HG03139 (cell line): ENCODE measurements at regions not wholly inside any gene's neighbourhood (a gene's known extent, or its start where the extent isn't known, plus 50 kb on each side); places are given as distances from the start of the nearest gene placed in this dataset.
"Not testable (repeated sequence)": the region's sequence is repeated elsewhere in the genome, so short reads cannot be mapped to it uniquely, and the experiment has no call there.

Experiments
- ATAC-seq: cut with Tn5 transposase; IDR thresholded peaks from one replicate; pipeline ENCODE4 v1.9.1; 2021; ENCODE audit not compliant: unreplicated experiment

DNA sequence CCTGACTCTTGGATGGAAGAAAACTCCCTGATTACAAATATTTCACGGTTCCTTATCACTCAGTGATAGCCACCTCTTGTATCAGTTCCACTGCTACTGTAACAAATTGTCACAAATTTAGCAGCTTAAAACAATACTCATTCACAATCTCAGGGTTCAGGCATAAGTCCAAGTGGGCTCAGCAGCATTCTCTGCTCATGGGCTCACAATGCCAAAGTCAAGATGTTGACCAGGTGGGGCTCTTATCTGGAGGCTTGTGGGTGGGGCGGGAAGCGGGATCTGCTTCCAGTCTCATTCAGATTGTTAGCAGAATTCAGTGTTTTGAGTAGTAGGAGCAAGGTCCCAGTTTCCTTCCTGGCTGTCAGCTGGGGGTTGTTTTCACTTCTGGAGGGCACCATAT, 137.3 kb upstream of the FAM78B start:
- no peak for ATAC-seq

DNA sequence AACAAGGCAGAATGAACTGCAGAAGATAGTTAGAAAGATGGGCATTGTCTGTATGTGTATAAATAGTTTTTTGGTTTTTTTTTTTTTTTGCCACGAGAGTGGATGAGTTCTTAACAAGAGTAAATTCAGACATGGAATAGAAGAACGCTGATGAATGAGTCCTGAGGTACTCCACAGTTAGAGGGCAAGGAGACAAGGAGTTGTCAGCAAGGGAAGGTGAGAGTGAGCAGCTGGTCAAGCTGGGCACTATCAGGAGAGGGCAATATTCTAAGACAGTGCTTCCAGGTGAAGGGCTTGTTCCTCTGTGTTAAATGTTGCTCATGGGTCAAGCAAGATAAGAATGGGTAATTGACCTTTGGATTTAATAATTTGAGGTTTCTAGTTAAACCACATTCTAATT, 138.6 kb upstream of the FAM78B start:
- no peak for ATAC-seq

DNA sequence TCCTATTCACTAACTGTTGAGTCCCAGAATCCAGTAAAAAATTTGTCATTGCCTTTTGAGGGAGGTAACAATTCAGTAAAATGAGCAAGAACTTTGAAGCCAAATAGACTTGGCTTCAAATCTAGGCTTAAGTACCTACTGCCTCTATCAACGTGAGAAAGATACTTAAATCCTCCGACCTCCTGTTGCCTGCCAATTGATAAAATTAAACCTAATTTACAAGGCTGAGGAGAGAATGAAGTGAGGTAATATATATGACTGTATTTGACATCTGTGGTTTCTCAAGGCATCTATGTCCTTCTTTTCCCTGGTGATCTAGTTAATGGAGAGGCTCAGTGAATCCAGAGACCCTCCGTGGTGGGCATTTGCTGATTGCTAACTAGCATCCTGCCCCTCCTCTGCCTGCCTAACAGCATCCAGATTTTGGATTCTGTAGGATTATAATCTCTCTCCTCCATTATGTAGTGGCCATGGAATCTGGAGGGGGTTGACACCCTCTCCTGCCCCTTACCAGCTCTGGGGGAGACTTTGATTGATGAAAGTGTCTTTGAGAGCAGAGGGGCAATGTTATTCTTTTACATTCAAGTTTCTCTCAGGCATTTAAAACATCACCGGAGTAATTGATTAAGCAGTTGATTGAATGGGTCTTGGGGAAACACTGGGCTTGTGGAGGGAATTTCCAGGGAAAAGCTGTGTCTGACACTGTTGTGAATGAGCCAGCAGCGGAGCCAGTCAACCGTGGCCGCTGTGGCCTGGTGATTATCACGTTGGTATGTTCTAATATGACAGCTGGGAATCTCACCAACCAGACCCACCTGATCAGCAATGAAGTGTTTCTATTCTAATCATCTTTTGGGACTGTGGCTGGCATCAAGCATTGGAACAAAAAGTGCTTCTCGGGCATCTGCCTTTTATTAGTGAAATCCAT, 140.7 kb upstream of the FAM78B start:
- no peak for ATAC-seq

DNA sequence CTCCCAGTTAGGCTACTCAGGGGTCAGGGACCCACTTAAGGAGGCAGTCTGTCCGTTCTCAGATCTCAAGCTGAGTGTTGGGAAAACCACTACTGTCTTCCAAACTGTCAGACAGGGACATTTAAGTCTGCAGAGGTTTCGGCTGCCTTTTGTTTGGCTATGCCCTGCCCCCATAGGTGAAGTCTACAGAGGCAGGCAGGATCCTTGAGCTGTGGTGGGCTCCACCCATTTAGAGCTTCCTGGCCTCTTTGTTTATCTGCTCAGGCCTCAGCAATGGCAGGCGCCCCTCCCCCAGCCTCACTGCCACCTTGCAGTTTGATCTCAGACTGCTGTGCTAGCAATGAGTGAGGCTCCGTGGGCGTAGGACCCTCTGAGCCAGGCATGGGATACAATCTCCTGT, 149.5 kb upstream of the FAM78B start:
- ATAC-seq = not testable (repeated sequence)

DNA sequence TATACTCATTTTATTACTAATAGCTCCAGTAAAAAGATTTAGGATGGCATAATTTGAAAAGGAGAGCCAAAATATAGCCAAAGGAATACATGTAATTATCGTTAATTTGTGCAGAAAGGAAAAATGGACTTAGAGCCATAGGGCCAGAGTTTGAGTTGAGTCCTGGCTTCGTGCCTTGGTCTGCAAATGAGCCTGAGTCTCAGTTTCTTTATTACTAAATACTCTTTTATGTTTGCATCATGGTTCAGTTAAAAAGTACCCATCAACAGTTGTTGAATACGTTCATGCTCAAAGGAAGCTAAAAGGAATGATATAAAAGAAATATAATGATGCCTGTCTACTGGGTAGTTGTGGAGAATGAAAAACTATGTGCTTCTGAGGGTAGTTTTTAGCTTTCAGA, 155.7 kb upstream of the FAM78B start:
- ATAC-seq = no peak

DNA sequence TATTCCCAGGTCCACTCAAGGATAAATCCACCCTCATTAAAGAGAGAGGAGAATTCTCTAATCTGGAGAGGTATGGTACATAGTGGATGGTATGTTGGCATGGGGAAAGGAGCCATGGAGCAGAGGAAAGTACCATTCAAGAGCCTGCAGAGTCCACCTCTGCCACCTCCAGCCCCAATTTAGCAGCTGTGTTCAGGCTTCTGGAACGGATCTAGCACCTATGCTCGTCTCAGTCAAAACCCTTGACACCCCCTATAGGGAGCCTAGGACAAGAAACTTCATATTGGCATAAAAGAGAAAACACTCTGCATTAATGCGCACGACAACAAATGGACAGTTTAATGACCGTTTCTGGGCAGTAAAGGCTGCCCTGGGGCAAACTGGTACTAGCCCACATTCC, 161.1 kb upstream of the FAM78B start:
- ATAC-seq = no peak

DNA sequence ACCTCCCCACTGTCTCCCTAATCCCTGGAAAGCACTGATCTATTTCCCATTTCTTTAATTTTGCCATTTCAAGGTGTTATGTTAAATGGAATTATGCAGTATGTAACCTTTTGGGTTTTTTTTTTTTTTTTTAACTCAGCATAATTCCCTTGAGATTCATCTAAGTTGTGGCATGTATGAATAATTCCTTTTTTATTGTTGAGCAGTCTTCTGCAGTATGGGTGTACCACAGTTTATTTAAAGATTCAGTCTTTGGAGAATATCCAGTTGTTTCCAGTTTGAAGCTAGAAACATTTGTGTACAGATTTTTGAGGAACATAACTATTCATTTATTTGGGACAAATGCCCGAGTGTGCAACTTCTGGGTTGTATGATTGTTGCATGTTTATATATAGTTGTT, 162.2 kb upstream of the FAM78B start:
- ATAC-seq = no peak

DNA sequence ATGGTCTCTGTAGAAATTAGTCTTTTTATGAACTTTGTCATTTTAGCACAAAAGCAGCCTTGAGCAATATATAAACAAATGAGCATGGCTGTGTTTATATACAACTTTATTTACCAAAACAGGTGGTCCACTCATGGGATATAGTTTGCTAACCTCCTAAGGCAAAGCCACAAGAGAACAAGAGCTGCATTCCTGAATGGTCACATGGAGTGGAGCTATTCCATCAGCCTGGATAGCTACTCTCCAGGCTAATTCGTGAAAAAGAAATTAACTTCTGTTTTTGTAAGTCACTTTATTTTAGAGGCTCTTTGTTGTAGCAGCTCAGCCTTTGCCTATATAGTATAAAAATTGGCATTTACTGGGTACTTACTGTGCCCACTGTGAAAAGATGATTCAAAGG, 163.3 kb upstream of the FAM78B start:
- no peak for ATAC-seq

DNA sequence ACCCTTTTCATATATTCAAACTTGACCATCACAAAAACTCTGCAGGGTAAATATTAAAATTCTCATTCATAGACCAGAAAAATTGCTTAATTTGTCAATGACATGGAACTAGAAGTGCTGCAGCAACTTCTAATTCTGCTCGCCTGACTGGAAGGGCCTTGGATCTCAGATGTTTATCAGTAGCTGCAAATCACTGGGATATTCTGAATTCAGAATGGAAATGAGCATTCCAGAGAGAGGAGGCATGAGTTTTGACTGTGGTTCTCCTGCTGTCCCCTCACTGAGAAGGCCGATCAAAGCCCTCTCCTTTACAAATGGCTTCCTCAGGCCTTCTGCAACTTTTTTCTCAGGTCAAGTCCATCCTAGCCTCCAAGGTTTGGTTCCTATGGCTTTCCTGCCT, 171.3 kb upstream of the FAM78B start:
- no peak for ATAC-seq

DNA sequence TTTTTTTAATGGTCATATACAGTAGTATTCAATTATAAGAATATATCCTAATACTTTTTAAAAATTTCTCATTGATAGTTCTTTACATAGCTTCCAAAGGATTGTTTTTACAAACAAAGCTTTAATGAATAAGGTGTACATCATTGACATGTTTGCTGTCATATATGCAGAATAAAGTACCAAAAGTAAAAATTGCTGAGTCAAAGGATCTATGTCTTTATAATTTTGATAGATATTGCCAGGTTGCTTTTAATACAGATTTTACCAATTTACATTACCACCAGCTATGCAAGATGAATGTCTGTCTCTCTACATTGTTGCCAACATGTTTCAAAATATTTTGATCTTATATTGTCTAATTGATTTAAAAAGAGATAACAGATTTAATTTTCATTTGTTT, 173.9 kb upstream of the FAM78B start:
- ATAC-seq = no peak

DNA sequence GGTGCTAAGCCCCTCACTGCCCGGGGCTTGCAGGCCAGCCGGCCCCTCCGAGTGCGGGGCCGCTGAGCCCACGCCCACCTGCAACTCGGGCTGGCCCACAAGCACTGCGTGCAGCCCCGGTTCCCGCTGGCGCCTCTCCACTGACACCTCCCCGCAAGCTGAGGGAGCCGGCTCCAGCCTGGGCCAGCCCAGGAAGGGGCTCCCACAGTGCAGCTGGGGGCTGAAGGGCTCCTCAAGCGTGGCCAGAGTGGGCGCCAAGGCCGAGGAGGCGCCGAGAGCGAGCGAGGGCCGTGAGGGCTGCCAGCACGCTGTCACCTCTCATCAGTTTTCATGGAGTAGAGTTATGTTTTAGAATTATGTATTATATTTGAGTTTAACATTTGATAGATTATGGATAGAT, 176.5 kb upstream of the FAM78B start:
- ATAC-seq = no peak

DNA sequence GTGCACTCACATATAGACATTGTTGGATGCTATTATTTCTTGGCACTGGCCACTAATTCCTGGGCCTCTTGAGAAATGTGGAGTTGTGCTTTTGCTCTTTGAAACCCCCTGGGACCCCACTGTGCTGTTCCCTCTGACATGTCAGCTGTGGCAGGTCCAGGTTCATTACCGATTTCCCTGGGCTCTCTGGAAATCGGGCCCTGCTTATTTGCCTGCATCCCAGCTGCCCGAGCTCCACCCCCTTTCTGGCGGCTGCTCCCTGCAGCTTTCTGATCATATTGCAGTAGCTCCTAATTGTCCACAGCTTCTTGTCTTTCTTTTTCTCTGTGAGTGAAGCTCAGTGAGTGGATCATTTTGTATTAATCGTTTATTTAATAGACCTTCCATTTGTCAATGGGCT, 183.7 kb upstream of the FAM78B start:
- no peak for ATAC-seq

DNA sequence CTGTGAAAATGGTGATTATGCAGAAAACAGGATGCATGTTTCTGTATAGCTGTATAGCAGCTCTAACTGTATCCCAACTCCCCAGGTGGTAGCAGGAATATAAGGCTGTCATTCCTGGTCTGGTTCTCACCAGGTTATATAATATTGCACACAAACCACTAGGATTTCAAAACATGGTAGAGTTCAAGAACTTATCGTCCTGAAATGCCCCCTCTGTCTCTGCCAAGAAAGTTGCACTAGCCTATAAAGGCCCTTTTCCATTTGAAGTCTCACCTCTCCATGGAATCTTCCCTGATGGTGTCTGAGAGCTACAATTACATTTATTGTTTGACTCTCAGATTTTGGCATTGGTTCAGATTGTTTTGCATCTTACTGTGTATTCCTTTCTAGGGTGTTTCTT, 184.9 kb upstream of the FAM78B start:
- no peak for ATAC-seq

DNA sequence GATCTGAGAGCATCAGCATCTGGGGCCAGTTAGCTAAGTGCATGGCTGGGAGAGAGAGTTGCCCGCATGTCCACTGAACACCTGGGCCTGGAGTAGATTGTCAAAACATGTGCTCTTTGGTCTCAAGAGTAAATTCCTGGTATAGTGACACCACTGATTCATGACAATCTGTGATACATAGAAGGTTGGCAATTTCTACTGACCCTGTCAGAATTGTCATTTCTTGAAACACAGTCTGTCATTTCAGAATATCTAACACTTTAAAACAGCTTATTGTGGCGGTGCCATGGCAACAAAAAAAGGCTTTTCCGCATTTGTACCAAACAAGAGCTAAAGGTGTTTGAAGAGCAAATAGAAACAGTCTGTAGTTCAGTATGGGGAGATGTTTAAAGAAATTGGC, 186.4 kb upstream of the FAM78B start:
- no peak for ATAC-seq

DNA sequence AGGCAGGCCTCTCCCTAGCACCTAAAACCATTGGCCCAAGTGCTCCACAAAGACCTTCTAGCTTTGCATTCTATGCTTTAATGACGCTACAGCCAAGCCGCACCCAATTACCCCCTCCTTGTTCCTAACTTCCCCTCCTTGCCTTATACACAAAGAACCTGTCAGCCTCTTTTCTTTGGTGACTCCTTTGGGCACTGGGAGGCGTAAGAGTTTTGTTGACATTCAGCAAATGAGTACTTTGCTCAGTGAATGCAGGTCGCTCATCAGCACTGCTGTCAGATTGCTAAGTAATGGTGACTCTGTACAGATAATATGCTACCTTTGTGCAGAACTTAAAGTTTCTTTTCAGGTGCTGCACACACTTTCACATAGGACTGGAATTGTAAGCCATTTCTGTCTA, 187.6 kb upstream of the FAM78B start:
- ATAC-seq = no peak

DNA sequence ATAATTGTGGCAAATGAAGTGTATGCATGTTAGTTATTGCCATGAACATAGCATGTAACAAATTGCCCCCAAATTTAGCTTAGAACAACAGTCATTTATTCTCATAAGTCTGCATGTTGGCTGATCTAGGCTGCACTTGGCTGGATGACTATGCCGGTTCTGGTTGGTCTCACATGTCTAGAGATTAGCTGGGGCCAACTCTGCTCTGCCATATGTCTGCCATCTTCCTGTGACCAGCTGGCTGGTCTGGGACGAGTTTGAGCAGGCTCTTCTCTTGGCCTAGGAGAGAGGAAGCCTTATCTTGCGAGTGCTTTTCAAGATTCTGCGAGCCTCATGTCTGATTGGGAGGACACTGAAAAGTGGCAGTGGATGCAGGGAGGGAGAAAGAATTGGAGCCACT, 198.3 kb upstream of the FAM78B start:
- no peak for ATAC-seq

DNA sequence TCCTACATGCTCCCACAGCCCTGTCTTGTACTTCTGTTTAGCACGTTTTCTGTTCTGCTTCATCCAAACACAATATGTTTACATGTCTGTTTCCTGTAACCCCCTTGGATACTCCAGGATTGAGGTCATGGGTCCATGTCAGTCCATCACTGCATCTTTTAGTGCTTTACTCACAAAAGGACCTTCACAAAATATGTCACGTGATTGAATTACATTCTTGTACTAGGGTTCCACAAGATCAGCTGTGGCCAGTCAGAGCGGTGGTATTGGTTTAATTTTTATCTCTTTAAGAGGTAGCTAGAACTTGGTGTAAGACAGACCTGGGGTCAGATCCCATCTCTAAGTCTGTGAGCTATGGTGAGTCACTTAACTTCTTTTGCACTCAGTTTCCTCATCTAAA, 201.2 kb upstream of the FAM78B start:
- no peak for ATAC-seq

DNA sequence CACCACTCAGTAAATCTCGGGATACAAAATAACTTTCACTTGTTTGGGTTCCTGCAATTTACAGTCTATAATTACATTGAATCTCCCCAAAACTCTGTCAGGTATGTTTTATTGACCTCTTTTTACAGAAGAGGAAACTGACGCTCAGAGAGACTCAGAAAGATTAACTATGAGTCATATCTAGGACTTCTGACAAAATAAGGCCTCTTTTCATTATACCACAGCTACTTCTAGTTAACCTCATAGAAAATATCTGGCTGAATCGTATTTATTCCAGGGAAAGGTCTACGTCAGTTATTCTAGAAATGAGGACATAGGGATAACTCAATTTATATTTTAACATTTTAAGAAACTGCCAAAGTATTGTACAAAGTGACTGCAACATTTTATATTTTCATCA, 211.1 kb upstream of the FAM78B start:
- ATAC-seq = no peak

DNA sequence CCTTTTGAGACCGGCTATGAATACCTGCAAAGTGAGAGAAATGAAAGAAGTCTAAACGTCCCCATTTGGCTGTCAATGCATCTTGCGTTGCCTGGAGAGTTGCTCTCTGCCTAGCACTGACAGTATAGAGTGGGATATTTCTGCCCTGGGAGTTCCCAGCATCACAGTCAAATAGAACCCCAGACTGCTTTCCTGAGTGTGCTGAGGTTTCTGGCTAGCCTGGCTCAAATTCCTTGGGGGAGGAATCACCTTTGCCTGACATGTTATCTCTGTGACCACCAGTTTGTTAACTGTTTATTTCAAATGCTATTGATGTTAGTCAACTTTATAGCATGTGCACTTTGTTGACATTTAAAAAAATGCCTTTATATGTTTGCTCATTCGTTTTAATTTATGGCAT, 212.0 kb upstream of the FAM78B start:
- no peak for ATAC-seq

DNA sequence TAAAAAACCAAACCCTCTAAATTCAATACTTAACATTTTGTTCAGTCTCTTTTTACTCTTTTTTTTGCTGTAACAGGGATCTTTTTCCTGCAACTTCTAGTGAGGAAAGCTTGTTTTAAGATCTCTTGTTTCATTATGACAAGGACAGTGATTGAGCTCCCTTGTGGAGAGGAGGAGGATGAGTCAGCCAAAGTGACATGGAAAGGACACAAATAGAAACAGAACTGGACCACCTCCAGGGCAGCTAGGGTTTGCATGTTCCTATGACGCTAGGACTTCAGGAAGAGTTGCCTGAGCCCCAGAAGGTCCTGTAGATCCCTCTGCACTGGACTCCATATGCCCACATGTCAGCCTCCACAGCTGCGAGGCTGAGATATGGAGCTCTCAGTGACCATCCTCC, 212.6 kb upstream of the FAM78B start:
- no peak for ATAC-seq

DNA sequence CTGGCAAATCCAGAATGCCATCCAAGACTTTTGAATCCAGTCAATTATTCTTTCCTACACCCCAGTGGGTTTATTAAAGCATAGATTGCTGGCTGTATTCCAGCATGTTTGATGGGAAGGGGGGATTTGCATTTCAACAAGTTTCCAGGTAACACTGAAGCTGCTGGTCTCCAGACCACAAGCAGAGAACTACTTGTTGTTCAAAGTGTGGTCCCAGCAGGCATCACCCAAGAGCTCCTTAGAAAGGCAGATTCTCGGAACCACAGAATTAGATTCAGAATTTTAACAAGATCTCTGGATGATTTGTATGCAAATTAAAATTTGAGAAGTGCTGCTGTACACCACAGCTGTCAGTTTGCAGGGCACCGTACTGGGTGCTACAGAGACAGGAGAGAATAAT, 216.3 kb upstream of the FAM78B start:
- ATAC-seq = no peak

DNA sequence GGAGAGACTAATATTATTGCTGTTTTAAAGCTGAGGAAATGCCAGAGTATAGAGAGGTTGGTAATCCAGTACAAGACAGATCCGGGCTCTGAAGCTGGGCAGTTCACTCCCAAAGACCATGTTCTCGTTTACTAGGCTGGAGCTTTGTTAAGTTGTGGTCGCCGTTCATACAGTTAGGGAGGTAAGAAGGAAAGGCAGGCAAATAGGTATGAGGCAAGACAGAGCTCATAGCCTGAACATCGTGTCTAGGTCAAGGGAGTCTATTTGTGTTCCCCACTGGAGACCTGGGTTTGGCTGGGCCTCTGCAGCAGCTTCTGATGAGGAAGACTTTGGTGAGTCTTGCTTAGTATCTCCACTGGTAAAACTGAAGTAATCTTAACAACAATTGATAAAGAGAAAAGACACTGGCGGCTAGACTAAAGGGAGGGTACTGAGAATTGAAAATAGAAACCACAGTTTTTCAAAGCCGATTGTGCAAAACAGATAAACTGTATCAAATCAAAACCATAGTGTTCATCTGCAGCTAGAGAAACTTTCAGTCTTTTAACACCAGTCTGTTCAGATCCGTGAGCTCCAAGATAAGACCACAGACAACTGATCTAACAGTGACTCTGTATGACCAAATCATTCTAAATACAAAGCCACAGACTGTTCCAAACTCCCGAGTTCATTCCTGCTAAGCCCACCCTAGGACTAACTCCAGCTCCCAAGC, 217.0 kb upstream of the FAM78B start:
- ATAC-seq = no peak

DNA sequence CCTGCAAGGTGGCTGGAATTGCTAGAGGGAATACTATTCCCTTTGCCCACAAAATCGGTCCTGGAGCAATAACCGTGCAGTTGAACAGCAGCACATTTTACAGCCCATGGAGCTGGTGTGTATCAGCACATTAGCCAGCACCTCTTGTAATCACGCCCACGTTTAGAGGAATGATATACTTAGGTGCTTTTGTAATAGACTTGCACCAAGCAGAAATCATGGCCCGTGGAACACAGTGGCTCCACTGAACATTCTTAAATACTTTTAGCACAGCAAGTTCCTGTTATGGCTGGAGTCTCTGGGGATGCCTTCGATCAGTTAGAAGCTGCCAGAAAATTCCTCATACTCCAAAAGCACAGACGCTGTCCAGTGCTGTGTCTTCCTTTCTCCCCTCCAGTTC, 218.1 kb upstream of the FAM78B start:
- ATAC-seq = no peak
